Liver (tissue), 8 donors: ENCODE measurements at regions not wholly inside any gene's neighbourhood (a gene's known extent, or its start where the extent isn't known, plus 50 kb on each side); places are given as distances from the start of the nearest gene placed in this dataset.

Source experiments
- DNase-seq: peaks from one replicate; pipeline ENCODE4 v3.0.0-alpha.2; 2017; ENCODE audit warnings: low spot score
- H3K27ac ChIP-seq, 2 donors: one replicate each; pipeline ENCODE4 v1.7.0; 2013; ENCODE audit warnings: inconsistent platforms in 2 of 2, low read length in 2 of 2, control low read depth in 1 of 2, low read depth in 1 of 2, mild to moderate bottlenecking in 1 of 2
- H3K27me3 ChIP-seq, 4 donors: one replicate each; pipeline versions ENCODE4 v1.6.1 to v1.7.0; 2013; ENCODE audit warnings: low read length in 3 of 4, inconsistent platforms in 1 of 4, mild to moderate bottlenecking in 1 of 4, moderate library complexity in 1 of 4; ENCODE audit not compliant: control insufficient read depth in 4 of 4, insufficient read depth in 4 of 4
- H3K36me3 ChIP-seq, 4 donors: one replicate each; pipeline versions ENCODE4 v1.6.1 to v1.7.0; 2013; ENCODE audit warnings: low read length in 3 of 4, mild to moderate bottlenecking in 3 of 4, low read depth in 1 of 4, moderate library complexity in 1 of 4; ENCODE audit not compliant: control insufficient read depth in 4 of 4, insufficient read depth in 3 of 4
- H3K4me1 ChIP-seq, 4 donors: one replicate each; pipeline versions ENCODE4 v1.6.1 to v1.7.0; 2013; ENCODE audit warnings: low read length in 3 of 4, mild to moderate bottlenecking in 3 of 4, moderate library complexity in 1 of 4; ENCODE audit not compliant: control insufficient read depth in 4 of 4, insufficient read depth in 4 of 4
- H3K4me3 ChIP-seq, 3 donors: one replicate each; pipeline versions ENCODE4 v1.6.1 to v1.7.0; 2013; ENCODE audit warnings: low read length in 3 of 3, control low read depth in 1 of 3, low read depth in 1 of 3, mild to moderate bottlenecking in 1 of 3
- H3K9ac ChIP-seq, 2 donors: one replicate each; pipeline ENCODE4 v1.7.0; 2013; ENCODE audit warnings: low read length in 2 of 2, mild to moderate bottlenecking in 2 of 2, moderate library complexity in 2 of 2, control low read depth in 1 of 2, low read depth in 1 of 2
- H3K9me3 ChIP-seq, 4 donors: one replicate each; pipeline versions ENCODE4 v1.6.1 to v1.7.0; 2013; ENCODE audit warnings: low read length in 3 of 4; ENCODE audit not compliant: control insufficient read depth in 4 of 4
- CTCF ChIP-seq: fragments of 150-350 bp; IDR thresholded peaks from 2 replicates; pipeline ENCODE4 v1.5.1; 2017; ENCODE audit warnings: improper control_type of control experiment, low read depth, low read length; ENCODE audit not compliant: missing input control
- FOXA1 ChIP-seq: IDR thresholded peaks from 2 replicates; pipeline ENCODE4 v1.6.1; 2016; ENCODE audit warnings: antibody characterized with exemption
- FOXA2 ChIP-seq: IDR thresholded peaks from 2 replicates; pipeline ENCODE4 v1.6.1; 2016; ENCODE audit warnings: antibody characterized with exemption
- GABPA ChIP-seq, 2 donors: IDR thresholded peaks in 1 of 2; conservative IDR thresholded peaks in 1 of 2; 2 replicates each; pipeline ENCODE4 v1.6.1; 2016; ENCODE audit warnings: antibody characterized with exemption in 2 of 2, mild to moderate bottlenecking in 1 of 2, moderate library complexity in 1 of 2
- HNF4A ChIP-seq, 2 donors: conservative IDR thresholded peaks; 2 replicates each; pipeline ENCODE4 v1.6.1; 2016; ENCODE audit warnings: antibody characterized with exemption in 2 of 2, mild to moderate bottlenecking in 2 of 2
- HNF4G ChIP-seq: IDR thresholded peaks from 2 replicates; pipeline ENCODE4 v1.6.1; 2016; ENCODE audit warnings: antibody characterized with exemption
- JUND ChIP-seq, 2 donors: IDR thresholded peaks; 2 replicates each; pipeline ENCODE4 v1.6.1; 2016; ENCODE audit warnings: antibody characterized with exemption in 2 of 2
- RAD21 ChIP-seq, 2 donors: IDR thresholded peaks; 2 replicates each; pipeline ENCODE4 v1.6.1; 2016; ENCODE audit warnings: antibody characterized with exemption in 2 of 2, mild to moderate bottlenecking in 2 of 2
- RXRA ChIP-seq, 2 donors: IDR thresholded peaks; 2 replicates each; pipeline ENCODE4 v1.6.1; 2017 to 2018; ENCODE audit warnings: antibody characterized with exemption in 2 of 2, mild to moderate bottlenecking in 1 of 2
- SP1 ChIP-seq: IDR thresholded peaks from 2 replicates; pipeline ENCODE4 v1.6.1; 2018; ENCODE audit warnings: antibody characterized with exemption, mild to moderate bottlenecking
- TAF1 ChIP-seq: conservative IDR thresholded peaks from 2 replicates; pipeline ENCODE4 v1.6.1; 2016; ENCODE audit warnings: antibody characterized with exemption, mild to moderate bottlenecking
- YY1 ChIP-seq: IDR thresholded peaks from 2 replicates; pipeline ENCODE4 v1.6.1; 2016; ENCODE audit warnings: antibody characterized with exemption, mild to moderate bottlenecking
- WGBS: extraction: QIAGEN DNeasy Blood & Tissue Kit; methylation state at CpG from one replicate; pipeline ENCODE4 v1.1.7; 2013; 5-methylcytosine and 5-hydroxymethylcytosine counted together
- TF ChIP-seq, protein P1 (sequence below): IDR thresholded peaks from 2 replicates; pipeline ENCODE4 v1.6.1; 2016; ENCODE audit warnings: antibody characterized with exemption
- TF ChIP-seq, protein P2 (sequence below): IDR thresholded peaks from 2 replicates; pipeline ENCODE4 v1.6.1; 2016; ENCODE audit warnings: antibody characterized with exemption
- TF ChIP-seq, protein P3 (sequence below): IDR thresholded peaks from 2 replicates; pipeline ENCODE4 v1.6.1; 2016; ENCODE audit warnings: antibody characterized with exemption, mild to moderate bottlenecking
- TF ChIP-seq, protein P4 (sequence below): IDR thresholded peaks from 2 replicates; pipeline ENCODE4 v1.6.1; 2016; ENCODE audit warnings: antibody characterized with exemption
- donor health status: healthy.
- donor health status: healthy.
- donor health status: healthy.
- donor health status: healthy.
- donor health status: healthy.

GRCh38 chr5:74067748-74068541 is 441.9 kb downstream of the ARHGEF28 start:
- Histone ChIP-seq H3K9ac (no peak overlapping the region), H3K27ac (no peak overlapping the region), H3K36me3 (no peaks in the 10 kb centered on the region), H3K27me3 (no peaks in the 10 kb centered on the region), H3K4me1 (no peaks in the 10 kb centered on the region), H3K4me3 (no peak overlapping the region), H3K9me3 (no peaks in the 10 kb centered on the region)
- TF ChIP-seq TAF1 (no peak), CTCF (no peak), FOXA1 (no peak), SP1 (no peak), FOXA2 (no peak), GABPA (IDR thresholded peaks at IDR 0.05 in 1 of 2, conservative IDR thresholded peaks at IDR 0.05 in 1 of 2) (no peak), YY1 (no peak), RXRA (IDR thresholded peaks at IDR 0.05) (no peak), JUND (IDR thresholded peaks at IDR 0.05) (no peak), HNF4A (conservative IDR thresholded peaks at IDR 0.05) (no peak), HNF4G (no peak), RAD21 (IDR thresholded peaks at IDR 0.05) (no peak)
- TF ChIP-seq, protein P1, sequence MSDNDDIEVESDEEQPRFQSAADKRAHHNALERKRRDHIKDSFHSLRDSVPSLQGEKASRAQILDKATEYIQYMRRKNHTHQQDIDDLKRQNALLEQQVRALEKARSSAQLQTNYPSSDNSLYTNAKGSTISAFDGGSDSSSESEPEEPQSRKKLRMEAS = no peak
- TF ChIP-seq, protein P2, sequence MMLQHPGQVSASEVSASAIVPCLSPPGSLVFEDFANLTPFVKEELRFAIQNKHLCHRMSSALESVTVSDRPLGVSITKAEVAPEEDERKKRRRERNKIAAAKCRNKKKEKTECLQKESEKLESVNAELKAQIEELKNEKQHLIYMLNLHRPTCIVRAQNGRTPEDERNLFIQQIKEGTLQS = no peak
- TF ChIP-seq, protein P3, sequence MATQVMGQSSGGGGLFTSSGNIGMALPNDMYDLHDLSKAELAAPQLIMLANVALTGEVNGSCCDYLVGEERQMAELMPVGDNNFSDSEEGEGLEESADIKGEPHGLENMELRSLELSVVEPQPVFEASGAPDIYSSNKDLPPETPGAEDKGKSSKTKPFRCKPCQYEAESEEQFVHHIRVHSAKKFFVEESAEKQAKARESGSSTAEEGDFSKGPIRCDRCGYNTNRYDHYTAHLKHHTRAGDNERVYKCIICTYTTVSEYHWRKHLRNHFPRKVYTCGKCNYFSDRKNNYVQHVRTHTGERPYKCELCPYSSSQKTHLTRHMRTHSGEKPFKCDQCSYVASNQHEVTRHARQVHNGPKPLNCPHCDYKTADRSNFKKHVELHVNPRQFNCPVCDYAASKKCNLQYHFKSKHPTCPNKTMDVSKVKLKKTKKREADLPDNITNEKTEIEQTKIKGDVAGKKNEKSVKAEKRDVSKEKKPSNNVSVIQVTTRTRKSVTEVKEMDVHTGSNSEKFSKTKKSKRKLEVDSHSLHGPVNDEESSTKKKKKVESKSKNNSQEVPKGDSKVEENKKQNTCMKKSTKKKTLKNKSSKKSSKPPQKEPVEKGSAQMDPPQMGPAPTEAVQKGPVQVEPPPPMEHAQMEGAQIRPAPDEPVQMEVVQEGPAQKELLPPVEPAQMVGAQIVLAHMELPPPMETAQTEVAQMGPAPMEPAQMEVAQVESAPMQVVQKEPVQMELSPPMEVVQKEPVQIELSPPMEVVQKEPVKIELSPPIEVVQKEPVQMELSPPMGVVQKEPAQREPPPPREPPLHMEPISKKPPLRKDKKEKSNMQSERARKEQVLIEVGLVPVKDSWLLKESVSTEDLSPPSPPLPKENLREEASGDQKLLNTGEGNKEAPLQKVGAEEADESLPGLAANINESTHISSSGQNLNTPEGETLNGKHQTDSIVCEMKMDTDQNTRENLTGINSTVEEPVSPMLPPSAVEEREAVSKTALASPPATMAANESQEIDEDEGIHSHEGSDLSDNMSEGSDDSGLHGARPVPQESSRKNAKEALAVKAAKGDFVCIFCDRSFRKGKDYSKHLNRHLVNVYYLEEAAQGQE = no peak
- TF ChIP-seq, protein P4, sequence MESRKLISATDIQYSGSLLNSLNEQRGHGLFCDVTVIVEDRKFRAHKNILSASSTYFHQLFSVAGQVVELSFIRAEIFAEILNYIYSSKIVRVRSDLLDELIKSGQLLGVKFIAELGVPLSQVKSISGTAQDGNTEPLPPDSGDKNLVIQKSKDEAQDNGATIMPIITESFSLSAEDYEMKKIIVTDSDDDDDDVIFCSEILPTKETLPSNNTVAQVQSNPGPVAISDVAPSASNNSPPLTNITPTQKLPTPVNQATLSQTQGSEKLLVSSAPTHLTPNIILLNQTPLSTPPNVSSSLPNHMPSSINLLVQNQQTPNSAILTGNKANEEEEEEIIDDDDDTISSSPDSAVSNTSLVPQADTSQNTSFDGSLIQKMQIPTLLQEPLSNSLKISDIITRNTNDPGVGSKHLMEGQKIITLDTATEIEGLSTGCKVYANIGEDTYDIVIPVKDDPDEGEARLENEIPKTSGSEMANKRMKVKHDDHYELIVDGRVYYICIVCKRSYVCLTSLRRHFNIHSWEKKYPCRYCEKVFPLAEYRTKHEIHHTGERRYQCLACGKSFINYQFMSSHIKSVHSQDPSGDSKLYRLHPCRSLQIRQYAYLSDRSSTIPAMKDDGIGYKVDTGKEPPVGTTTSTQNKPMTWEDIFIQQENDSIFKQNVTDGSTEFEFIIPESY = no peak
- 83% methylated on average over 5 of the region's 5 CpGs for WGBS
- no peak for DNase-seq
